ENCODE measurements at regions not wholly inside any gene's neighbourhood (a gene's known extent, or its start where the extent isn't known, plus 50 kb on each side); places are given as distances from the start of the nearest gene placed in this dataset.
"Not testable (repeated sequence)": the region's sequence is repeated elsewhere in the genome, so short reads cannot be mapped to it uniquely, and the experiment has no call there.

DNA sequence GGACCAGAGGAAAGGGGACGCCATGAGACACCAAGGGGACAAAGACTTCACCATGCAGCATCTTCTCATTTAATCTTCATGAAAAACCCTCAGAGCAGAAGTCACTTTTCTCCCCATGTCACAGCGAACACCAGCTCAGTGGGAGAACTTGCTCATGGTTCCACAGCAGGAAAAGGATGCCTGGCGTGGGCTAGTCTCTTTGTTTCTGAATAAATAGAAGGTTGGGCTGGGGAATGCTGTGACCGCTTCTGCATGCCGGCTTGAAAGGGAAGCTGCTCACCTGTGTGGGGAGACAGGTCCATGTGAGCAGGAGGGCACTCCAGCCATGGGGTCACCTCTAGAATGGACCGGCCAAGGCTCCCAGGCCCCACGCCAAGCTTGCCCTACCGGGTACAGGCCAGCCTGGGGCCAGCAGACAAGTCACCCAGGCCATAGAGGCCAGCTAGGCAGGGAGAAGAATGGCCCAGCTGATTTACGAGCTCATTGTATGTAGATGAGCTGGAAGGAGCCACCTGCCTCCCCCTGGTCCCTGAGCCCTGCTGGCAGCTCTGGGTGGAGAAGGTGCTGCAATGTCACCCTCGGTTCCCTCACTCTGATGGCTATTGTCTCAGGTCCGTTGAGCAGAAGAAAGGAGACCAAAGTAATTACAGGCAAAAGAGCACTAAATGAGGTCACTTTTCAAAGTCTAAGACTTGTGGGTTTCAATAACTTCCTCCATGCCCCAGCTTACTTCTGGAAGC is 82.0 kb upstream of the PDZD8 start:
- DNase-seq: no peak

DNA sequence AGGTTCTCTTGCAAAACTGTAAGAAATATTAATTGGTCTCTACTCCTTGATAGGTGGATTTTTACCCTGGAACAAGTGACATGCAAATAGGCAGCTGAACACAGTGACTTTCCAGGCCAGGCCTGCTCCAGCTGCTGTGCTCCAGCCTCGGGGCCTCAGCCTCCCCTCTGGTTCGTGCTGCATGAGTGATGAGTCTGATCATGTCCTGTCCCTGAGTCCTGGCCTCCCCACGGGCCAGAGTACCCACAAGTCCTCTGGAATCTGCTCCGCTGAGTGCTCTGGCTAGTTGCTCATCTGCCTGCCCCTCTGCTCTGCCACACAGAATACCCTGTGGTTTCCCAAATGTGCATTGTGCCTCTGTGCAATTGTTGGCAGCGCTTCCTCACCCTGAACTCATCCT is 80.1 kb upstream of the PDZD8 start:
- DNase-seq: no peak

DNA sequence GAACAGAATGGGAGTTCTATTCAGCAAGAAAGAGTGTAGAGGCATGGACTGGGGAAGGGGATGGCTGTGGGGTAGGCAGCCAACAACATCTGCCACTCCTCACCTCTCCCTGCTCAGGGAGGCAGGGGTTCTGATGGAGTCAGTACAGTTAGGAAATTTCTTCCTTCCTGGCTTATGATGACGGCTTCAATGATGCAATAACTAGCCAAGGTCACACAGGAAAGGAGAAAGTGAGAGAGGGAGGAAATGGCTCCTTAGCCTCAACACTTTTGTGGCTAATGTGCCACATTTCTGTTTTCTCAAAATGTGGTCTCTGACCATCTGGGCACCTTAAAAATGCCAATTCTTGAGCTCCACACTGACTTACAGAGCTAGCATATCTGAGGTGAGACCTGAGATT is 79.3 kb upstream of the PDZD8 start:
- DNase-seq: no peak

DNA sequence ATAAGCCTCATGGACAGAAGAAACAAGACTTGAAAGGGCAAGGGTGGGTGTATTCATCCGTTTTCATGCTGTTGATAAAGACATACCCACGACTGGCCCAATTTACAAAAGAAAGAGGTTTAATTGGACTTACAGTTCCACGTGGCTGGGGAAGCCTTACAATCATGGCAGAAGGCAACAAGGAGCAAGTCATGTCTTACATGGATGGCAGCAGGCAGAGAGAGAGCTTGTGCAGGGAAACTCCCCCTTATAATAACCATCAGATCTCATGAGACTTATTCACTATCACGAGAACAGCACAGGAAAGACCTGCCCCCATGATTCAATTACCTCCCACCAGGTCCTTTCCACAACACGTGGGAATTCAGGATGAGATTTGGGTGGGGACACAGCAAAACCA is 78.2 kb upstream of the PDZD8 start:
- DNase-seq: not testable (repeated sequence)

DNA sequence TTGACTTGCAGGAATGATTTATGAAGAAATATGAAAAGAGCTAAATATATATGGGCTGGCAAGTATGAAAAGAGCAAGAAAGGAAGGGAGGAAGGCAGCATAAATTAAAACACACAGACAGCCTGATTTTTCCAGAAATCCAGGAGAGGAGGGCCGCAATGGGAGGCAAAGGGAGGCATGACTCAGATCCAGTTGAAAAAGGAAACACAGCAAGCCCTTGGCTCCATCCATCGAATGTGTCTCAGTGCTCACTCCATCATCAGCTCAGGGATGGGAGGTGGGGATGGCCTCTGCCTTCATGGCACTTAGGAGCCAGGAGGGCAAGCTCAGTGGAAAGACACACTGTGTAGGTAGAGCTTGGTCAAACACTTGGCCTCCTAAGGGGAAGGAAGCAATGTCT is 75.7 kb upstream of the PDZD8 start:
- DNase-seq: no peak

DNA sequence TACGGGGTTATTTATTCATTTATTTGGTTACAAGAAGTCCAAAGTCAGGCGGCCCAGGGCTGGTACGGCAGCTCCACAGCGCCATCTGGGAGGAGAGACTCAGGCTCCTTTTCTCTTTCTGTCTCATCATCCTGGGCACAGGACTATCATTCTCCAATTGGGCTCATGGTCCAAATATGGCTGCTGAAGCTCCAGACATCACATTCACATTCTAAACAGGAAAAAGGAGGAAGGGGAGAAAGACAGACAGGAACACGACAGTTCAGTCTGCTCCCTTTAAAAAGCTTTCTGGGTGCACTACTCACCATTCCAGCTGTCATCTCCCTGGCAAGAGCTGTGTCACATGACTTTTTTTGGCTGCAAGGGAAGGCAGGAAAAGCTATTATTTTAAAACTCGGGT is 74.4 kb upstream of the PDZD8 start:
- DNase-seq: no peak

DNA sequence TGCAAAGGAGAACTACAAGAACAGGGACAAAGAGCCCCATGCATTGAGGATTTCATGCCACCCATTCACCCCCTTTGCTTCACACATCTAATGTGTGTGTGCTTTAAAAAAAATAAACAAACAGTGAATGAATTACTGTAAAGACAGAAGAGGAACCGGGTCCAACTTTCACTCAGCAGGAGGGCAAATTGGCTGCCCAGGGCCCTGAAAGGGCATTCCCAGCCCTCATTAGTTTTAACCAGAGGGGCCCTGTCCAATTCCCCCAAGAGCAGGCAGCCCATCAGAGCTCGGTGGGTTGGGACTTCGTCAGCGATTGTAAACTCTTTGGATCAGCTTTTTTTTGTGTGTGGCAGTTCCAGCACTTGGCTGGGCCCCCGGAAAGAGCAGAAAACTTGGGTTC is 73.6 kb upstream of the PDZD8 start:
- DNase-seq: no peak

DNA sequence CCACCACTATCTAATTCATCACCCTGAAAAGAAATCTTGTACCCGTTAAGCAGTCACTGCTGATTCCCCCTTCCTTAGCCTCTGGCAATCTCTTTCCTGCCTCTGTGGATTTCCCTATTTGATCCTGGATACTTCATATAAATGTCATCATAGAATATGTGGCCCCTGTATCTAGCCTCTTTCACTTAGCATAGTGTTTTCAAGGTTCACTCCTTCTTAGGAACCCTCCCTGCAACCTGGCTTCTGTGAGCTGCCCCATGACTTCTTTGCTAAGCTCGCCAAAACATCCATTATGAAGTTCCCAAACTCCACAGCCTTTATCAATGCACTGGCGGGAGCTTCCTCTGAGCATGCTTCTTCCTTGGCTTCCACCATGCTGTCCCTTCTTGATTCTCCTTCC is 70.8 kb upstream of the PDZD8 start:
- DNase-seq: no peak

DNA sequence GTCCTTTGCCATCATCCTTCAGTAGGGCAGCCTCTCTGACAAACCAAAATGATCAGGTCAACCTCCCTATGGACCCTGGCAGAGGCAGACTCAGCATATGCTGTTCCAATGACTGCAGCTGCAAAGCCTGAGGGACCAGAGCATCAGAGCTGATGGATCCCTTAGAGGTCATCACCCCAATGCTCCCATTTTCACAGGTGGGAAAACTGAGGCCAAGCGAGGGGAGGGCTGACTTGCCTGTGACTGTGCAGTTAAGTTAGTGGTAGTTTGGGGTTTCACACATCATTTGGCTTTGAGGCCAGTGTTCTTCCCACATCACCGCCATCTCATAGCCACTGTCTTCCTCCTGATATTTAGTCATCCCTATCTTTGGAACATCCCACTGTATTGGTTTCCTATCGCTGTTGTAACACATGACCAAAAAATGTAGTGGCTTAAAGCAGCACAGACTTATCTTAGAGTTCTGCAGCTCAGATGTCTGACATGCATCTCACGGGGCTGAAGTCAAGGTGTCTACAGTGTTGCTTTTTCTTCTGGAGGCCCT is 69.3 kb upstream of the PDZD8 start:
- DNase-seq: no peak

DNA sequence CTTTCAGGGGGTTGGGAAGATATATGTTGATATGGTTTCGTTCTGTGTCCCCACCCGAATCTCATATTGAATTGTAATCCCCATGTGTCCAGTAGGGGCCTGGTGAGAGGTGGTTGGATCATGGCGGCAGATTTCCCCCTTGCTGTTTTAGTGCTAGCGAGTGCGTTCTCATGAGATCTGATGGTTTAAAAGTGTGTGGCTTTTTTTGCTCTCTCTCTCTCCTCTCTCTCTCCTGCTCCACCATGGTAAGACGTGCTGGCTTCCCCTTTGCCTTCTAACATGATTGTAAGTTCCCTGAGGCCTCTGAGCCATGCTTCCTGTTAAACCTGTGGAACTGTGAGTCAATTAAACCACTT is 68.4 kb upstream of the PDZD8 start:
- DNase-seq: no peak

DNA sequence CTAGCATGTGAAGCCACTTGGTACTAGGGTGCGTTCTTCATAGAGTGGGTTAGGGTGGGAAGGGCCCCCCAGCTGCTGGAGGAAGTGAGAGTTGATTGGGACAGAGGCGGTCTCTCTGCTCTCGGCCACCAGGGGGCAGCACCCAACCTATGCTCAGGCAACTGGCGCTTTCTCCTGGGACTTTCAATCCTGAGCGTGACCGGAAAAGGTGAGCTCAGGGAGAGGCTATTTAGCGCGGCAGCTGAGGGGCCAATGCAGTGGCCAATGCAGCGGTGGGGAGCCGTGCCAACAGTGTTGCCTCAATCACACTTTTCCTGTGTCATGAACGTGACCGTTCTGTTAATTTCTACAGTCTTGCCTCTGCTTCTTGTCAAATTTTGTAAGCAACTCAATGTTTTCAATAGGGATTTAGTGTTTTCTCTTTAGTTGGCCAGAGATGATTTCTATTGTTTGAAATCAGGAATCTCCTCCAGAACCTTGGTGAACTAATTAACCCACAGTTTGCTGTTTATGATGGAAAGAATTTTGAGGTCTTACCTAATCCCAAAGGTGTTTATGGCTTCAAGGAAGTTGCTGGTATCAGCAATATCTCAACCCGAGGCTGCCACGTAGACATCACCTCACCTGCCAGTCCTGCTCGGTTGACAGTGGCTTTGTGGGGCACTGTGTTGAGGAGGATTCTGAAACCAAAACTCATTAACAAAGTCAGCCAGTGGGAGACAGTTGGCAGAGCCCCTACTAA is 67.9 kb upstream of the PDZD8 start:
- peak; percentile 2 for DNase-seq

DNA sequence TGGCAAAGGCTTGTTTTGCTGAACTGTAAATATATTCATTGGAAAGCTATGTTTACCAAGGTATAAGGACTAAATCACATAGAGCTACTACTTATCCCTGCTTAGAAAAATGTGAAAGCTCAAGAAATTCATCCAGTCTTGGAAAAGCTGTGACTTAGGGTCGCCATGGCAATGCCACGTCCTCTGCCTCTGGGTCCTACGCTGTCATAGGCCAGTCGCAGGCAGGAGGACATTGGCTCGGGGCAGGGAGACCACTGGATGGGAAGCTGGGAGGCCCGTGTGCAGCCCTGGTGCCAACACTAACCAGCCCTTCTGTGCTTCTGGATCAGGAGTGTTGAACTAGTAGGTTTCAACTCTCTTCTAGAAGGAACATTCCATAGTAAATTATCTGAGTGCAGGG is 67.3 kb upstream of the PDZD8 start:
- no peak for DNase-seq

DNA sequence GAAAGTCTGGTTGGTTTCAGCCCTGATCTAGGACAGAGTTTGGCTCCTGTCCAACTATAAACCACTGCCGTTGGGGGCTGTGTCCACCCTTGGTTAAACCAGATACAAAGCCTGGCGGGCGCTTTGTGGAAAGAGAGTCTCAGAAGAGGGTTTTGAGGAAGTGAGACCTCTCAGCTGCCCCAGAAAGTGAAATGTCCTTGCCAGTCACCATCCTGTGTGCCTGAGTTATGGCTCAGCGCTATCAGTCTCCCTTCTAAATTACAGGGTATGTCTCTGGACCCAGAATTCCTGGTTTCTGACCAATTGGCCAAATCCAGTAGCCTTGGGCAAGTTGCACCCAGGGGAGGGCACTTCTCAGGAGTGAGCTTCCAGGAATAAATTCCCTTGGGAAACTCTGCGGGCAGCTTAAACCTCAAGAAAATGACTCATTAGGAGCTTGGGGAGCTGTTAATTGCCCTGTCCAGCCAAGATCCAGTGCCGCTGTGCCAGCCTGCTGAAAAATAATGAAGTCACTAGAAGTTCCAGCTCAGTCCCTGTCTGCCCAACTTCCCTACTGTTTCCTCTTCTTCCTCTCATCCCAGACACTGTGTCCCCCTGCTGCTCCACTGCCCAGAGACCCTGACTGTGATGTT is 66.7 kb upstream of the PDZD8 start:
- no peak for DNase-seq

DNA sequence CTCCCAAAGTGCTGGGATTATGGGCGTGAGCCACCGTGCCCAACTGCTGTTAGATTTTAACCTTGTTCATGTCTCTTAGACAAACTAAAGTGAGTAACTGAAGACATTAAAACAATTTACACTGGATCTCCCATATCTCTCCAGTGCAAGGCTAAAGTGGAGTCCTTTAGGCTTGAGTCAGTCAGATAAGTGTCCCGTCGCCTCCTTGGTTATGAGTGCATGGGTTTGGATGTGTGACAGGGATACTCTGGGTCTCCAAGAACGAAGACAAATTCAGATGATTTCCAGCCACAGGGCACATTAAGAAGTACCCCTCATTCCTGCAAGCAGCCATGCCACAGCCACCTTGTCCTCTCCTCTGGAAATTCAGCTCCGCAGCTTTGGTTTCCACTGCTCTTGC is 66.1 kb upstream of the PDZD8 start:
- DNase-seq: no peak

DNA sequence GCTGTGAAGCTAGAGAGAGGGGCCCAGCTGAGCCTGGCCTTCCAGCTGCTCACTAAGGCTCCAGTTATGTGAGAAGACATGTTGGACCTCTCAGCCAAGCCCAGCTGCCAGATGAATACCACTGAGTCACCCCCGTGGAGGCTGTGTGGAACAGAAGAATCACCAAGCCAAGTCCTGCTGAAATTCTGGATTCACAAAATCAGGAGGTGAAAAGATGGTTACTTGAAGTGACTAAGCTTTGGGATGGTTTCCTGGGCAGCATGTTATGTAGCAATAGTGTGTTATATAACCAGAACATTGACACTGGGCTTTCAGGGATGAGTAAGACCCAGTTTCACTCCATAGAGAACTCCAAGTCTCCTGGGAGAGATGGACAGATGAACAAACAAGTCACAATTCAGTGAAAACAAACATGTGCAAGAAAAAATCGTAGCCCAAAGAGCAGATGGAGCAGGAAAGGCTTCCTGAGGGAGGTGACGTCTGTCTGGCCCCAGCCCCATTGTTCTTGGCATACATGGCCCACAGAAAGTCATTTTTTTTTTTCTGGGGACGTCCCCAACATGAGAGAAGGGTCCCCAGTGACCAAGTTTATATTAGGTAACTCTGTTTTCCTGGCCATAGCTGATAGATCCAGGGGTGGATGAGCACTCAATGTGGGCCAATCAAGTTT is 64.1 kb upstream of the PDZD8 start:
- DNase-seq: no peak

DNA sequence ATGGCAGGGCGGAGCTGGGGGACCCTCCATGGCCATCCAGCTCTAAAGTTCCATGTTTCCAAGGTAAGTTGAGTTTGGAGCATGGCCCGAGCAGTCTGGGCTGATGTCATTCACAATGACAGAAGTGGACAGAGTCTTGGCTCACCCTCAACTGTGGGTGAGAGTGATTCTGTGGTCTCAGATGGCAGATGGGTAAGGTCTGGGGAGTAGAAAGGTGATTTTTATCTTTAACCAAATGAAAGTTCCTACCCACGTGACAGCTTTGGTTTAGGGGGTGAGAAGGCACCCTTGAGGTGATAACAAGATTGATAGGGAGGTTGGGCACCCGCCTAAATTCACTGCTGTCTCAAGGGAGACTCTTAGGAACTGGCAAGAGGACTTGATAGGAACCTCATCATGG is 57.6 kb upstream of the PDZD8 start:
- DNase-seq: no peak

DNA sequence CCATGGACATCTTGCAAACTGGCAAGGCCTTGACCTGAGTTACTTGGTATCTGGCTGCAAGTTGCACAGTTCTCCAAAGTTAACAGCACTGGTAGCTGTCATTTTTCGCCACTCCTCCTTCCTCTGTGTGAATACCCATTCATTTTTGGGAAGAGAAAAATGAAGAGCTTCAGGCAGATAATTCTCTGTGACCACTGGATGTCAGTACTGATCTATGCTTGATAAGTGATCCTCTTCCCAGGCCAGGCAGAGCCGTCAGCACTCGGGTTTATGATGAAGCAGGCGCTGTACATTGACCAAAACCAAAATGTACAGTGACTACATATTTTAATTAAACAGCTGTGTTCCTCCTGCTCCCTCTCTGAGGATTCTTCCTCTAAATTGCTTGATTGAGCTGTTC is 55.9 kb upstream of the PDZD8 start:
- no peak for DNase-seq

DNA sequence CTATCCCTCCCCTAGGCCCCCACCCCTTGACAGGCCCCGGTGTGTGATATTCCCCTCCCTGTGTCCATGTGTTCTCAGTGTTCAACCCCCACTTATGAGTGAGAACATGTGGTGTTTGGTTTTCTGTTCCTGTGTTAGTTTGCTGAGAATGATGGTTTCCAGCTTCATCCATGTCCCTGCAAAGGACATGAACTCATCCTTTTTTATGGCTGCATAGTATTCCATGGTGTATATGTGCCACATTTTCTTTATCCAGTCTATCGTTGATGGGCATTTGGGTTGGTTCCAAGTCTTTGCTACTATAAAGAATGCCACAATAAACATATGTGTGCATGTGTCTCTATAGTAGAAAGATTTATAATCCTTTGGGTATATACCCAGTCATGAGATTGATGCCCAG is 55.3 kb upstream of the PDZD8 start:
- DNase-seq: not testable (repeated sequence)

DNA sequence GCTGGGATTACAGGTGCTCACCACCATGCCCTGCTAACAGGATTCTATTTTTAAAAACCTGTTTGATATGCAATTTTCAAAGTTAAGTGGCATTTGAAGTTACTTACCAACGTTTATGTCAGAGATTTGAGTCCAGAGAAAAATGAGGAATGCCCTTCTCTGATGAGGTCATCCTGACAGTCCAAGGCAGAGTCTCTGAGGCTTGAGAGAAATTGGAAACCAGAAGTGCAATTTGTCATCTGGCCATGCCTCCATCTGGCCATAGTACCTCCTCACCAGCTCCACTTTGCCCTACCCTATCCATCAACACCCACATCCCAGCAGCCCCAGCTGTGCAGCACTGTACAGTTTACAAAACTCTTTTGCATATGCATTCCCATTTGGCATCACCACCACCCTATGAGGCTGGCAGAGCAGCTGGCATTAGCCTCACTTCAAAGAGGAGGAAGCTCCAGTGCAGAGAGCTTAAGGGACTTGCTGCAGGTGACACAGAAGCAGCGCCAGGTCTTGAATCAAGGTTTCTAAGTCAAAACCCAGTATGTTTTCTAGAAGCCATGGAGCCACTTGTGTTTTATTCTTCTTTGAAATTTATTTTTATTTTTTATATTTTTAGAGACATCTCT is 54.5 kb upstream of the PDZD8 start:
- DNase-seq: no peak

DNA sequence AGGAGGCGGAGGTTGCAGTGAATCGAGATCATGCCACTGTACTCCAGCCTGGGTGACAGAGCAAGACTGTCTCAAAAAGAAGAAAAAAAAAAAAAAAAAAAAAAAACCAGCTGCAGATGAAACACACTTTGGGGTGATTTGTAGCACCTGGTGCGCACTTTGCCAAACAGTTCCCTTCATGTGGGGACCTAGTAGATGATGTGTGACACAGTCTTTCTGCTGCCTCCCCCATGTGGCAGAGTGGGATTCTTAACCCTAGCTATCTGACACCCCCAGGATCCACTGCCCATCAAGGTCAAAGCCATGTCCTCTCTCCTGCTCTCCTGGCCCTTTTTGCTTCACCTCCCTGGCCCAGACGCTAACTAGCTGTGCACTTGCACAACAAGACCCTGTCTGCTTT is 52.1 kb upstream of the PDZD8 start:
- no peak for DNase-seq

DNA sequence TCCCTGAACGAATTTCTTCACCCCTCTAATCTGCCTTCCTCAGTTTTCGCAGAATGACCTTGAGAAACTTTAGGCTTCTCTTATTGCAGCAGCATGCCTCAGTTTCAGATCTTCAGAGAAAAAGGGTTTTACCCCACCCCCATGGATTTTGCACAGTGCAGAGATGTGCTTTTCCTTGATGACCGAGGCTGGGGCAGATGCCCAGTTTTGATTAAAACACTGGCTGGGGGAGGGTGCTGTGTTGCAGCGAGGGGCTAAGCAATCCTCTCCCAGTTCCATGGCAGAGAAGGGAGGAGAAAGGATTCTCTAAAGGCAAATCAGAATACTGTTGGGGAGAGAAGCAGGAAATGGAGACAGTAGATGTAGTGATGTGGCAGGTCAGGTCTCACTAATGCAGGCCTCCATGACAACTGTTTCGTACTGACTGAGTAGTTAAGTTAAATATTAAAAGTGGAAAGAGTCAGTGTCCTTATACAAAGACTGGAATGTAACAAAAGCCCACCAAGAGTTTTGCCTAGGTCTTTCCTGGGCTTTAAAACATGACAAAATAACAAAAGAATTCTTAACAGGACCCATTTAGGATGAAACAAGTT is 50.8 kb upstream of the PDZD8 start:
- DNase-seq: no peak

DNA sequence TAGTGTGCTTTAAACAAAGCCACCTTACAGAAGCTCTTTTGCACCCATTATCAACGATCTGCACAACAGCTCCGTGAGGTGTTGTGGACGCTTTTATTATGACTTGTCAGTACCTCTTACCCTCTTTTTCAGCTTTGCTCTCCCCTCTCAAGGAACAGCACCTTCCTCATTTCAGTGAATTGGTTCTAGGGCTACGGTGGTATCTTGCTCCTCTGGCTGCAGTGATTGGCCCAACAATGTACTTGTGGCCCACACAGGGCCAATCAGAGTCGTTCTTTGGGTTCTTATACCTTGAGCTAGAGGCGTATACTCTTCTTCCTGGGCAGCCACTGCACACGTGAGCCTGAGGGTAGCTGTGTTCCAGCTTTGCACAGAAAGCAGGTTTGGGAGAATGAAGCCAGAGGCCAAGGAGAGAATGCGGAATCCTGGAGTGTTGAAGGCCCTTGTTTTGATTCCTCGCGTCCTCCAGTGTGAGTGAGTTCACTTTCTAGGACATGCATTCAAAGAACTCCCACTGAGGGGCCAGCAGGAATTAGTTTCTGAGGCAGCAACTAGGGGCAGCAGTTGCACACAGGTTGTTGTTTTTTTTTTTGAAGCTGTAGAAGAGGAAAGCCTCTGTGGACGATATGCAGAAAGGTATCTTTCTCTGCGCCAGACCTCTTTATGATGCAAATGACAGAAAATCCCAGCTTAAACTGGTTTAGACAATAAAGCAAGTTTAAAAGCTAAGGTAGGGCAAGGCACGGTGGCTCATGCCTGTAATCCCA is 49.8 kb upstream of the PDZD8 start:
- DNase-seq: no peak
